ENCODE measurements at regions not wholly inside any gene's neighbourhood (a gene's known extent, or its start where the extent isn't known, plus 50 kb on each side); places are given as distances from the start of the nearest gene placed in this dataset.

GRCh38 chr2:30373881-30374302 lies 73.2 kb upstream of the LCLAT1 start:
- TF ChIP-seq, protein P1, sequence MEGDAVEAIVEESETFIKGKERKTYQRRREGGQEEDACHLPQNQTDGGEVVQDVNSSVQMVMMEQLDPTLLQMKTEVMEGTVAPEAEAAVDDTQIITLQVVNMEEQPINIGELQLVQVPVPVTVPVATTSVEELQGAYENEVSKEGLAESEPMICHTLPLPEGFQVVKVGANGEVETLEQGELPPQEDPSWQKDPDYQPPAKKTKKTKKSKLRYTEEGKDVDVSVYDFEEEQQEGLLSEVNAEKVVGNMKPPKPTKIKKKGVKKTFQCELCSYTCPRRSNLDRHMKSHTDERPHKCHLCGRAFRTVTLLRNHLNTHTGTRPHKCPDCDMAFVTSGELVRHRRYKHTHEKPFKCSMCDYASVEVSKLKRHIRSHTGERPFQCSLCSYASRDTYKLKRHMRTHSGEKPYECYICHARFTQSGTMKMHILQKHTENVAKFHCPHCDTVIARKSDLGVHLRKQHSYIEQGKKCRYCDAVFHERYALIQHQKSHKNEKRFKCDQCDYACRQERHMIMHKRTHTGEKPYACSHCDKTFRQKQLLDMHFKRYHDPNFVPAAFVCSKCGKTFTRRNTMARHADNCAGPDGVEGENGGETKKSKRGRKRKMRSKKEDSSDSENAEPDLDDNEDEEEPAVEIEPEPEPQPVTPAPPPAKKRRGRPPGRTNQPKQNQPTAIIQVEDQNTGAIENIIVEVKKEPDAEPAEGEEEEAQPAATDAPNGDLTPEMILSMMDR (tag by site-specific recombination; IDR thresholded peaks at IDR 0.05) = no peak
- TF ChIP-seq ZNF777 (tag by site-specific recombination; IDR thresholded peaks at IDR 0.05; ENCODE audit: borderline replicate concordance) (no peak), ZNF561 (tag by site-specific recombination; IDR thresholded peaks at IDR 0.05; ENCODE audit: borderline replicate concordance) (no peak), ZNF140 (tag by site-specific recombination; IDR thresholded peaks at IDR 0.05) (no peak), ZNF513 (tag by site-specific recombination; IDR thresholded peaks at IDR 0.05) (no peak), HOXA7 (CRISPR knock-in tag; IDR thresholded peaks at IDR 0.05; ENCODE audit: borderline replicate concordance) (no peak), REST (tag by site-specific recombination; IDR thresholded peaks at IDR 0.05) (no peak), YY1 (tag by site-specific recombination; IDR thresholded peaks at IDR 0.05) (no peak), ZNF121 (tag by site-specific recombination; IDR thresholded peaks at IDR 0.05) (no peak), ZNF132 (tag by site-specific recombination; IDR thresholded peaks at IDR 0.05; ENCODE audit: borderline replicate concordance) (no peak), ZNF670 (tag by site-specific recombination; IDR thresholded peaks at IDR 0.05; ENCODE audit: low read depth) (no peak)
- TF ChIP-seq, protein P2, sequence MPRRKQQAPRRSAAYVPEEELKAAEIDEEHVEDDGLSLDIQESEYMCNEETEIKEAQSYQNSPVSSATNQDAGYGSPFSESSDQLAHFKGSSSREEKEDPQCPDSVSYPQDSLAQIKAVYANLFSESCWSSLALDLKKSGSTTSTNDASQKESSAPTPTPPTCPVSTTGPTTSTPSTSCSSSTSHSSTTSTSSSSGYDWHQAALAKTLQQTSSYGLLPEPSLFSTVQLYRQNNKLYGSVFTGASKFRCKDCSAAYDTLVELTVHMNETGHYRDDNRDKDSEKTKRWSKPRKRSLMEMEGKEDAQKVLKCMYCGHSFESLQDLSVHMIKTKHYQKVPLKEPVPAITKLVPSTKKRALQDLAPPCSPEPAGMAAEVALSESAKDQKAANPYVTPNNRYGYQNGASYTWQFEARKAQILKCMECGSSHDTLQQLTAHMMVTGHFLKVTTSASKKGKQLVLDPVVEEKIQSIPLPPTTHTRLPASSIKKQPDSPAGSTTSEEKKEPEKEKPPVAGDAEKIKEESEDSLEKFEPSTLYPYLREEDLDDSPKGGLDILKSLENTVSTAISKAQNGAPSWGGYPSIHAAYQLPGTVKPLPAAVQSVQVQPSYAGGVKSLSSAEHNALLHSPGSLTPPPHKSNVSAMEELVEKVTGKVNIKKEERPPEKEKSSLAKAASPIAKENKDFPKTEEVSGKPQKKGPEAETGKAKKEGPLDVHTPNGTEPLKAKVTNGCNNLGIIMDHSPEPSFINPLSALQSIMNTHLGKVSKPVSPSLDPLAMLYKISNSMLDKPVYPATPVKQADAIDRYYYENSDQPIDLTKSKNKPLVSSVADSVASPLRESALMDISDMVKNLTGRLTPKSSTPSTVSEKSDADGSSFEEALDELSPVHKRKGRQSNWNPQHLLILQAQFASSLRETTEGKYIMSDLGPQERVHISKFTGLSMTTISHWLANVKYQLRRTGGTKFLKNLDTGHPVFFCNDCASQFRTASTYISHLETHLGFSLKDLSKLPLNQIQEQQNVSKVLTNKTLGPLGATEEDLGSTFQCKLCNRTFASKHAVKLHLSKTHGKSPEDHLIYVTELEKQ (tag by site-specific recombination; IDR thresholded peaks at IDR 0.05; ENCODE audit: borderline replicate concordance) = no peak

All from HEK293 (cell line).